ENCODE measurements at regions not wholly inside any gene's neighbourhood (a gene's known extent, or its start where the extent isn't known, plus 50 kb on each side); places are given as distances from the start of the nearest gene placed in this dataset.

DNA sequence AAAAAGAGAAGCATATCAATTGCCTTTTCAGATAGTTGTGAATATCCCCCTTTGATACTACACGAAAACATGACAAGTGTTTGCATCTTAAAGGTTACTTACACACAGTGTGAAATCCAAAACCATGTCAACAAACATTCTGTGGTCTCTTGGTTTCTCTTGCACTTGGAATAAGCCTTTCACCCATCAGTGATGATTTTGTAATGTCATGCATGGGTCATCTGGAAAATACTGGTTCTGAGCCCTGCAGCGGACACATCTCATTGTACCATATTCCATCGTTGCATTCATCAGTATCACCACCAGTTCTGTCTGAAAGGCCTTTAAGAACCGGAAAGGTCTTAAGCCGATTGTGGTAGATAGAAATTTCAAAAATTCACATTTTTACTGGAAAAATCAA, 65.4 kb upstream of the SOX1 start:
- TF ChIP-seq ZFX (IDR thresholded peaks at IDR 0.05), result no peak
- TF ChIP-seq, protein P1, sequence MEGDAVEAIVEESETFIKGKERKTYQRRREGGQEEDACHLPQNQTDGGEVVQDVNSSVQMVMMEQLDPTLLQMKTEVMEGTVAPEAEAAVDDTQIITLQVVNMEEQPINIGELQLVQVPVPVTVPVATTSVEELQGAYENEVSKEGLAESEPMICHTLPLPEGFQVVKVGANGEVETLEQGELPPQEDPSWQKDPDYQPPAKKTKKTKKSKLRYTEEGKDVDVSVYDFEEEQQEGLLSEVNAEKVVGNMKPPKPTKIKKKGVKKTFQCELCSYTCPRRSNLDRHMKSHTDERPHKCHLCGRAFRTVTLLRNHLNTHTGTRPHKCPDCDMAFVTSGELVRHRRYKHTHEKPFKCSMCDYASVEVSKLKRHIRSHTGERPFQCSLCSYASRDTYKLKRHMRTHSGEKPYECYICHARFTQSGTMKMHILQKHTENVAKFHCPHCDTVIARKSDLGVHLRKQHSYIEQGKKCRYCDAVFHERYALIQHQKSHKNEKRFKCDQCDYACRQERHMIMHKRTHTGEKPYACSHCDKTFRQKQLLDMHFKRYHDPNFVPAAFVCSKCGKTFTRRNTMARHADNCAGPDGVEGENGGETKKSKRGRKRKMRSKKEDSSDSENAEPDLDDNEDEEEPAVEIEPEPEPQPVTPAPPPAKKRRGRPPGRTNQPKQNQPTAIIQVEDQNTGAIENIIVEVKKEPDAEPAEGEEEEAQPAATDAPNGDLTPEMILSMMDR (conservative IDR thresholded peaks at IDR 0.05), result no peak

All from C4-2B (cell line).